OCI-LY7 (cell line): ENCODE measurements at regions not wholly inside any gene's neighbourhood (a gene's known extent, or its start where the extent isn't known, plus 50 kb on each side); places are given as distances from the start of the nearest gene placed in this dataset.

Source experiments
- BruUV-seq: library from RNA; stranded (reverse); fragments of 400-500 nt; replicated peaks from 2 replicates; lab custom pipeline; 2021; lab: Mats Ljungman, UMichigan
- CTCF ChIA-PET: fragments of 300-600 bp; sonication (Branson Sonifier 250); formaldehyde crosslinking; loops from one replicate; lab custom pipeline; 2022; ENCODE audit warnings: antibody characterized with exemption; ENCODE audit not compliant: unreplicated experiment; lab: Charles Lee
- POLR2A ChIA-PET: fragments of 300-600 bp; sonication (Branson Sonifier 250); formaldehyde crosslinking; loops from one replicate; lab custom pipeline; 2022; ENCODE audit warnings: antibody characterized with exemption; lab: Charles Lee
- DNase-seq: peaks from one replicate; pipeline ENCODE4 v3.0.0-alpha.2; 2015; ENCODE audit warnings: low spot score
- H2AFZ ChIP-seq: fragments of 200-600 bp; sonication (generic), shearing (Covaris generic); 2 replicates; pipeline ENCODE4 v1.6.1; 2014; ENCODE audit warnings: mild to moderate bottlenecking, antibody characterized with exemption, low read length, moderate library complexity
- H3K27ac ChIP-seq: fragments of 200-600 bp; sonication (generic); 2 replicates; pipeline ENCODE4 v1.5.1; 2014; ENCODE audit warnings: mixed run types, low read depth, mild to moderate bottlenecking, moderate library complexity, low read length, inconsistent platforms; ENCODE audit not compliant: poor library complexity, severe bottlenecking
- H3K36me3 ChIP-seq: fragments of 200-600 bp; sonication (generic); 2 replicates; pipeline ENCODE4 v1.6.1; 2014; ENCODE audit warnings: mild to moderate bottlenecking, antibody characterized with exemption, low read length, moderate library complexity, mixed read lengths; ENCODE audit not compliant: insufficient read depth
- H3K4me1 ChIP-seq: fragments of 200-600 bp; sonication (generic); 2 replicates; pipeline ENCODE4 v1.5.1; 2014; ENCODE audit warnings: mild to moderate bottlenecking, low read length; ENCODE audit not compliant: insufficient read depth, poor library complexity, severe bottlenecking
- H3K4me2 ChIP-seq: fragments of 200-600 bp; sonication (generic); 2 replicates; pipeline ENCODE4 v1.6.1; 2014; ENCODE audit warnings: mild to moderate bottlenecking, low read length
- H3K4me3 ChIP-seq: fragments of 200-600 bp; sonication (generic); 2 replicates; pipeline ENCODE4 v1.5.1; 2014; ENCODE audit warnings: mild to moderate bottlenecking, low read depth, low read length; ENCODE audit not compliant: poor library complexity, severe bottlenecking
- H3K79me2 ChIP-seq: fragments of 200-600 bp; sonication (generic); 2 replicates; pipeline ENCODE4 v1.6.1; 2016; ENCODE audit warnings: low read depth, mild to moderate bottlenecking, low read length, moderate library complexity, mixed read lengths; ENCODE audit not compliant: insufficient read depth
- H3K9me2 ChIP-seq: fragments of 200-600 bp; sonication (generic); 2 replicates; pipeline ENCODE4 v1.6.1; 2016; ENCODE audit warnings: mild to moderate bottlenecking, low read length, mixed read lengths; ENCODE audit not compliant: insufficient read depth
- H3K9me3 ChIP-seq: fragments of 200-600 bp; sonication (generic); 2 replicates; pipeline ENCODE4 v1.6.1; 2014; ENCODE audit warnings: mild to moderate bottlenecking, mixed run types, low read length, mixed read lengths
- H4K20me1 ChIP-seq: fragments of 200-600 bp; sonication (generic); 2 replicates; pipeline ENCODE4 v1.6.1; 2014; ENCODE audit warnings: mild to moderate bottlenecking, antibody characterized with exemption, low read length, moderate library complexity, mixed read lengths; ENCODE audit not compliant: insufficient read depth
- CTCF ChIP-seq: fragments of 200-600 bp; sonication (generic); conservative IDR thresholded peaks from 2 replicates; pipeline ENCODE4 v1.5.1; 2014; ENCODE audit warnings: mild to moderate bottlenecking, antibody characterized with exemption, low read length, moderate library complexity, mixed read lengths
- EZH2phosphoT487 ChIP-seq: fragments of 200-600 bp; sonication (generic); IDR thresholded peaks from 2 replicates; pipeline ENCODE4 v1.6.1; 2018; ENCODE audit warnings: low read depth, borderline replicate concordance, mild to moderate bottlenecking, mixed run types, antibody characterized with exemption, low read length, moderate library complexity, mixed read lengths
- intact Hi-C: fragments of 100-400 bp; cut with micrococcal nuclease; formaldehyde crosslinking; loops from one replicate; pipeline ENCODE4 v1.10.0; 2022; ENCODE audit not compliant: unreplicated experiment

DNA sequence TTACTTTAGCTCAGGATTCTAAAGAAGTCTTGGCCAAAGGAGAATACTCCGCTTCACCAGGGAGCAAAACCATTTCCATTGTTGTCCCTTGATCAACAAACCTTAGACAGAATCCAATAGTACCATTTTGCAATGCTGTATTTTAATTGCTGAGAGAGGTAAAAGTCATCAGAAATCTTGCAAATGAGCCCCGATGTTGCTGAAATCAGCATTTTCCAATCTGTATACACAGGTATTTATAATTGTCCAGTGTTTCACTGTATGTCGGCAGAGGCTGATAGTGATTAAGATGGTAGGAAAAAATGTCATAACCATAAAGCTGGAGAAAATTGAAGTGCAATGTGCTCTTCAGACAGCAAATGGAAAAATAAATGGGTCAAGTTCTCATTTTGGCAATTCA is 170.0 kb upstream of the ARL4C start:
- Histone ChIP-seq H3K4me1 (no peaks in the 10 kb centered on the region), H3K4me3 (no peak overlapping the region), H2AFZ (no peak overlapping the region), H3K4me2 (no peak overlapping the region), H3K36me3 (no peaks in the 10 kb centered on the region), H3K27ac (no peak overlapping the region), H4K20me1 (no peaks in the 10 kb centered on the region), H3K9me3 (no peaks in the 10 kb centered on the region), H3K79me2 (no peaks in the 10 kb centered on the region), H3K9me2 (no peaks in the 10 kb centered on the region)
- no peak for DNase-seq
- BruUV-seq: no TSS peak
- TF ChIP-seq EZH2phosphoT487: no peak
- TF ChIP-seq CTCF: no peak
- ChIA-PET CTCF (no interaction called here), POLR2A (no interaction called here)
- intact Hi-C loops: no loop called here

DNA sequence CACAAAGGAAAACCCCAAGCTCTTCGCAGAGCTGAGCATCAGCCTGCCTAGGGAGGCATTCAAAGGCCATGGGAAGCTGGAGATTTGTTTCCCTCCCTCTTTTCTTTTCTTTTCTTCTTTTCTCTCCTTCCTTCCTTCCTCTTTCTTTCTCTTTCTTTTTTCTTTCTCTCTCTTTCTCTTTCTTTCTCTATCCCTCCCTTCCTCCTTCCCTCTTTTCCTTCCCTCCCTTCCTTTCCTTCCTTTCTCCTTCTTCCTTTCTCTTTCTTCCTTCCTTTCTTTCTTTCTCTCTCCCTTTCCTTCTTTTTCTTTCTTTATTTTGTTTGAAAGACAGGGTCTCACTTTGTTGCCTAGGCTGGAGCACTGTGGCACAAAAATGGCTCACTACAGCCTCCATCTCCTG is 168.4 kb upstream of the ARL4C start:
- no TSS peak for BruUV-seq
- Histone ChIP-seq H3K4me3 (no peak overlapping the region), H3K4me1 (no peaks in the 10 kb centered on the region), H3K9me3 (no peaks in the 10 kb centered on the region), H3K36me3 (no peaks in the 10 kb centered on the region), H2AFZ (no peak overlapping the region), H3K9me2 (no peaks in the 10 kb centered on the region), H4K20me1 (no peaks in the 10 kb centered on the region), H3K27ac (no peak overlapping the region), H3K79me2 (no peaks in the 10 kb centered on the region), H3K4me2 (no peak overlapping the region)
- POLR2A ChIA-PET: no interaction called here
- CTCF ChIA-PET: no interaction called here
- intact Hi-C loops: no loop called here
- DNase-seq: no peak
- no peak for TF ChIP-seq EZH2phosphoT487
- no peak for TF ChIP-seq CTCF

DNA sequence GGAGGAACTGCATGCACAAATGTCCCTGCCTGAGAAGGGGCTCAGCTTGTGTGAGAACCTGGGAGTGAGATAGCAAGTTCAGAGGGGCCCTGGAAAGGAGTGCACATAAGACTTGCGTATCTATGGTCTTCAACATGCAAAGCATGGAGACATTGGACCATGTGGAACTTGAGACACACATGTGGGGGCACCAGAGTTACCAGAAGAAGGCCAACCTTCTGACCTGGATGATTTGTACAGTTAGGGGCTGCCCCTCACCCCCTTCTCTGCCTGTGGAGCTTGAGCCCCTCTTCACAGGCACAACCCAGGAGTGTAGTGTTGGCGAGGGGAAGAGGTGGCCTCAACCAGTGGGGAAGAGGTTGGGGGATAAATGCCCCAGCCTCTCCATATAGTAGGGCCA is 165.0 kb upstream of the ARL4C start:
- DNase-seq: no peak
- intact Hi-C loops: no loop called here
- ChIA-PET CTCF (no interaction called here), POLR2A (interaction anchor here (0.6 kb wide), 1 partner anchor 450 kb away, joined by 3 read pairs; no protein-coding TSS in a partner anchor)
- Histone ChIP-seq H3K9me3 (no peaks in the 10 kb centered on the region), H3K27ac (no peak overlapping the region), H3K9me2 (no peaks in the 10 kb centered on the region), H3K4me2 (no peak overlapping the region), H3K36me3 (no peaks in the 10 kb centered on the region), H3K4me3 (no peak overlapping the region), H2AFZ (no peak overlapping the region), H4K20me1 (no peaks in the 10 kb centered on the region), H3K4me1 (no peaks in the 10 kb centered on the region), H3K79me2 (no peaks in the 10 kb centered on the region)
- BruUV-seq: no TSS peak
- no peak for TF ChIP-seq CTCF
- TF ChIP-seq EZH2phosphoT487: no peak
